ENCODE measurements at regions not wholly inside any gene's neighbourhood (a gene's known extent, or its start where the extent isn't known, plus 50 kb on each side); places are given as distances from the start of the nearest gene placed in this dataset.

DNA sequence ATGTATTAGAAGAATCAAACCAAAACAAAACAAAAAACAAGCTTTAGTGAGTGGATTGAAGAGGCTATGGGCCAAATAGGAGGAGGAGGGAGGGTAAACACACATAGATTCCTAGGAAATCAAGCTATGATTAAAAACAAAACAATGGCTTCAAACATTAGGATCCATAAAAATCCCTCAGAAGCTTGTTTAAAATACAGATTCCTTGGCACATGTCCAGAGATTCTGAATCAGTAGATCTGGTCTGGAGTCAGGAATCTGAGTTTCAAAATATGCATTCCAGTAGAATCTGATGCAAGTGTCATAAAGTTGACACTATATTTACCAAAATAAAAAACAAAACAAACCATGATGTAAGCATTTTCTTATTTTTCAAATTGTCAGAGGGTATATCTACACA, 692.8 kb upstream of the SGCG start:
- no peak overlapping the region for H3K9ac ChIP-seq (ENCODE audit: low read length)

DNA sequence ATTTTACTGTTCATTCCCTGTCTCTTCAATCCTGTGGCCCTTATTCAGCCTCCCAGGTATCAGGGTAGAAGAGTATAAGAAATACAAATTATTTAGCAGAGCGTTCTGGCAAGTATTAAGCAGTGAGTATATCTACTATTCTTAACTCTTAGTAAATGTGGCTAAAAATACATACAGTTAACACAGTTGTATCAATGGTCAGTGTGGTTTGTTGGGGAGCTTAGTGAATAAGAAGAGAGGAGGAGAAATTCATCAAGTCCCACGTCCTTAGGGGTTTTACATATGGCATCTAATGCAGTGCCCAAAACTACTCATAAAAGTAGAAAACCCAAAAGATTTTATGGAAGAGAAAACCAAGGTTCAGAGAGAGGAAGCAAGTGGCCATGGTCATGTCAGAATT, 691.0 kb upstream of the SGCG start:
- TF ChIP-seq, protein P1, sequence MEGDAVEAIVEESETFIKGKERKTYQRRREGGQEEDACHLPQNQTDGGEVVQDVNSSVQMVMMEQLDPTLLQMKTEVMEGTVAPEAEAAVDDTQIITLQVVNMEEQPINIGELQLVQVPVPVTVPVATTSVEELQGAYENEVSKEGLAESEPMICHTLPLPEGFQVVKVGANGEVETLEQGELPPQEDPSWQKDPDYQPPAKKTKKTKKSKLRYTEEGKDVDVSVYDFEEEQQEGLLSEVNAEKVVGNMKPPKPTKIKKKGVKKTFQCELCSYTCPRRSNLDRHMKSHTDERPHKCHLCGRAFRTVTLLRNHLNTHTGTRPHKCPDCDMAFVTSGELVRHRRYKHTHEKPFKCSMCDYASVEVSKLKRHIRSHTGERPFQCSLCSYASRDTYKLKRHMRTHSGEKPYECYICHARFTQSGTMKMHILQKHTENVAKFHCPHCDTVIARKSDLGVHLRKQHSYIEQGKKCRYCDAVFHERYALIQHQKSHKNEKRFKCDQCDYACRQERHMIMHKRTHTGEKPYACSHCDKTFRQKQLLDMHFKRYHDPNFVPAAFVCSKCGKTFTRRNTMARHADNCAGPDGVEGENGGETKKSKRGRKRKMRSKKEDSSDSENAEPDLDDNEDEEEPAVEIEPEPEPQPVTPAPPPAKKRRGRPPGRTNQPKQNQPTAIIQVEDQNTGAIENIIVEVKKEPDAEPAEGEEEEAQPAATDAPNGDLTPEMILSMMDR (IDR thresholded peaks at IDR 0.05; ENCODE audit: low read length): no peak
- no peak for TF ChIP-seq EZH2 (IDR thresholded peaks at IDR 0.05; ENCODE audit: borderline replicate concordance, low read length)
- Histone ChIP-seq H3F3A (ENCODE audit: insufficient read depth, low read length) (no peaks in the 10 kb centered on the region), H3K79me2 (ENCODE audit: insufficient read depth, low read length) (no peaks in the 10 kb centered on the region), H3K36me3 (ENCODE audit: insufficient read depth, low read length) (no peaks in the 10 kb centered on the region), H3K4me2 (ENCODE audit: low read length) (no peak overlapping the region), H3K27me3 (ENCODE audit: insufficient read depth, low read length) (no peaks in the 10 kb centered on the region), H2AFZ (ENCODE audit: low read length) (no peak overlapping the region), H3K9me2 (ENCODE audit: low read depth, low read length) (no peaks in the 10 kb centered on the region), H3K9me3 (ENCODE audit: low read length) (no peaks in the 10 kb centered on the region), H3K4me1 (ENCODE audit: insufficient read depth, low read length, severe bottlenecking) (no peaks in the 10 kb centered on the region), H3K27ac (ENCODE audit: low read depth, low read length, poor library complexity, severe bottlenecking) (no peak overlapping the region), H4K20me1 (ENCODE audit: insufficient read depth, low read length) (no peaks in the 10 kb centered on the region), H3K4me3 (ENCODE audit: low read depth, low read length, poor library complexity, severe bottlenecking) (no peak overlapping the region), H3K9ac (ENCODE audit: low read length) (no peak overlapping the region)

More for the DNA sequence above, 692.8 kb upstream of the SGCG start:
- no peak for TF ChIP-seq EZH2 (IDR thresholded peaks at IDR 0.05; ENCODE audit: borderline replicate concordance, low read length)
- TF ChIP-seq, protein P1 (IDR thresholded peaks at IDR 0.05; ENCODE audit: low read length): no peak
- Histone ChIP-seq H3K4me1 (ENCODE audit: insufficient read depth, low read length, severe bottlenecking) (no peaks in the 10 kb centered on the region), H3K27me3 (ENCODE audit: insufficient read depth, low read length) (no peaks in the 10 kb centered on the region), H3K79me2 (ENCODE audit: insufficient read depth, low read length) (no peaks in the 10 kb centered on the region), H3K27ac (ENCODE audit: low read depth, low read length, poor library complexity, severe bottlenecking) (no peak overlapping the region), H3K4me2 (ENCODE audit: low read length) (no peak overlapping the region), H3K9me2 (ENCODE audit: low read depth, low read length) (no peaks in the 10 kb centered on the region), H3K4me3 (ENCODE audit: low read depth, low read length, poor library complexity, severe bottlenecking) (no peak overlapping the region), H3F3A (ENCODE audit: insufficient read depth, low read length) (no peaks in the 10 kb centered on the region), H4K20me1 (ENCODE audit: insufficient read depth, low read length) (no peaks in the 10 kb centered on the region), H2AFZ (ENCODE audit: low read length) (no peak overlapping the region), H3K9me3 (ENCODE audit: low read length) (no peaks in the 10 kb centered on the region), H3K36me3 (ENCODE audit: insufficient read depth, low read length) (no peaks in the 10 kb centered on the region)

DNA sequence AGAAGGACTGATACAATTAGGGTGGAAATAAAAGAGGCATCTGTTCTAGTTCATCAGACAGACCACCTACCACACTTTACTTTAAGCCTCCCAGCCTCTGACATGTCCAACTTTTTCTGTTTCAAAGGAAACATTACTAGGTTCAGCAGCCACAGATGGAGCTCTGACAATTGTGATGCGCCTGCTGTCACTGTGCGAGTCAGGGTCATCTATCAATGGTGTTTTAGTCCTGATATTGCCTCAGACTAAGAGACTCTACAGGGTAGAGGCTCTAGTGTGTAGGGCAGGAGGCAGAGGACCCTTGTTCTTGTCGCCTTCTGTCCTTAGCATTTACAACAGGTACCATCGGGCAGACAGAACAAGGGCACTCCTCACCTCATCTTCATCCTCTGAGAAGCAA, 685.0 kb upstream of the SGCG start:
- Histone ChIP-seq H3K79me2 (ENCODE audit: insufficient read depth, low read length) (no peaks in the 10 kb centered on the region), H3F3A (ENCODE audit: insufficient read depth, low read length) (no peaks in the 10 kb centered on the region), H3K27me3 (ENCODE audit: insufficient read depth, low read length) (no peaks in the 10 kb centered on the region), H3K4me2 (ENCODE audit: low read length) (no peak overlapping the region), H3K4me3 (ENCODE audit: low read depth, low read length, poor library complexity, severe bottlenecking) (no peak overlapping the region), H4K20me1 (ENCODE audit: insufficient read depth, low read length) (no peaks in the 10 kb centered on the region), H2AFZ (ENCODE audit: low read length) (no peak overlapping the region), H3K27ac (ENCODE audit: low read depth, low read length, poor library complexity, severe bottlenecking) (no peak overlapping the region), H3K9ac (ENCODE audit: low read length) (no peak overlapping the region), H3K4me1 (ENCODE audit: insufficient read depth, low read length, severe bottlenecking) (no peaks in the 10 kb centered on the region), H3K9me2 (ENCODE audit: low read depth, low read length) (no peaks in the 10 kb centered on the region), H3K9me3 (ENCODE audit: low read length) (no peaks in the 10 kb centered on the region), H3K36me3 (ENCODE audit: insufficient read depth, low read length) (no peaks in the 10 kb centered on the region)
- no peak for TF ChIP-seq EZH2 (IDR thresholded peaks at IDR 0.05; ENCODE audit: borderline replicate concordance, low read length)
- TF ChIP-seq, protein P1 (IDR thresholded peaks at IDR 0.05; ENCODE audit: low read length): no peak
